ENCODE measurements at regions not wholly inside any gene's neighbourhood (a gene's known extent, or its start where the extent isn't known, plus 50 kb on each side); places are given as distances from the start of the nearest gene placed in this dataset.
A peak's percentile ranks its signal among the peaks of the same experiment; 100 is the strongest.

DNA sequence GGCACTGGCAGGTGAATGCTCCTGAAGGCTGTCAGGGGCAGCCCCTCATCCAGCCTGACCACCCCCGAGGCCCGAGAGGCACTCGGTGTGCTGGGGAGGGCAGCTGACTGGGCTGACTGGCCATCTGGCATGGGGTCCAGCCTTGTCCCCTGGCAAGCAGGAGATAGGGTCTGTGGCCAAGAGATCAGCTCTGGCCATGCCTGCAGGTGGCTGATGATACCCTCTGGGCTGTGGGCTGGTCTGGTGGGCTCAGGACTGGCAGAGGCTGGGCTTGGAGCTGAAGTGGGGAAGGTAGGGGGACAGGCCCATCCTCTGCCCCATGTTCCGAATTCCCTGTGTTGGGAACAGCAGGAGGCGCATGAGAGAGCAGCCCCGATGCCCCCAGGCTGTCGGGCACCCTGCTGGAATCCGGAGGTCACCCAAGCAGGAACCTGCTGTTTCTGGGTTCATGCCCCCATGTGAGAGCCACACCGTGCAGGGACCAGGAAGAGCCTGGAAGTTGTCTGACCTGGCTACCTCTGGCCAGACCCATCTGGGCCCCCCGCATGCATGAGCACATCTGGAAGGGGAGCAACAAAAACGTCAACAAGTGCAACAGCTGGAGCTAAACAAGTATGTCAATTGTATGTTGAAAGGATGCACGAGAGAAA, 527.0 kb downstream of the TBC1D22A start:
- Histone ChIP-seq H3K4me3 (ENCODE audit: low read depth, low read length) (no peak overlapping the region), H3K4me1 (ENCODE audit: control insufficient read depth, insufficient read depth, low read length) (no peaks in the 10 kb centered on the region), H3K27ac (ENCODE audit: extremely low read depth, low read depth, low read length) (no peak overlapping the region), H3K9me3 (ENCODE audit: control insufficient read depth, insufficient read depth, low read depth, low read length) (no peaks in the 10 kb centered on the region), H3K36me3 (ENCODE audit: control insufficient read depth in 2 of 2, insufficient read depth in 1 of 2, low read length in 2 of 2) (no peaks in the 10 kb centered on the region)
- TF ChIP-seq ZNF157 (tag by site-specific recombination; IDR thresholded peaks at IDR 0.05), result no peak
- peak; percentile 28; the same call in 1 of the 2 replicates for TF ChIP-seq ZIC2 (tag by site-specific recombination; IDR thresholded peaks at IDR 0.05)
- TF ChIP-seq ZNF510 (tag by site-specific recombination; IDR thresholded peaks at IDR 0.05; ENCODE audit: insufficient replicate concordance), result no peak
- CTCF ChIA-PET, result no interaction called here
- POLR2A ChIA-PET, result no interaction called here

DNA sequence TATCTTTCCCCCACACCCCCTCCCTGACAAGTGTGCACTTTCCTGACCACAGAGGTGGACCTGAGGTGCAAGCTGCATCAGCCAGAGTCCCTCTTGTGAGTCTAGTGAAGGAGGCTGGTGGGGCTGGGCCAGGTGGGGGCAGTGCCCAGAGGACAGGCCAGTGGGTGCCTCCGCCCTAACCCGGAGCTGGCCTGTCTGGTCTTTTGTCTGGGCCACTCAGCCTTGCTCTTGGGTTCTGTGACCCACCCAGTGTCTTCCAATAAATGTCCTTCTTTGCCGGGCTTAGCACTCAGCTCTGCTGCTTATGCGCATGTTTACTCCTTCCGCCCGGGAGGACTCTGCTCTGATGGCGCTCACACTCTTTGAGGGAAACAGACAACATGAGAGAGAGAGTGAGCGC, 526.2 kb downstream of the TBC1D22A start:
- no peaks in the 10 kb centered on the region for H3K4me1 ChIP-seq (ENCODE audit: control insufficient read depth, insufficient read depth, low read length)
- TF ChIP-seq BCL11B (tag by site-specific recombination; IDR thresholded peaks at IDR 0.05; ENCODE audit: low read depth) (no peak), ZNF221 (tag by site-specific recombination; IDR thresholded peaks at IDR 0.05; ENCODE audit: borderline replicate concordance) (no peak), ZNF600 (tag by site-specific recombination; IDR thresholded peaks at IDR 0.05) (no peak), REPIN1 (tag by site-specific recombination; IDR thresholded peaks at IDR 0.05; ENCODE audit: low read depth) (no peak), SCRT2 (tag by site-specific recombination; IDR thresholded peaks at IDR 0.05) (no peak), ZNF23 (tag by site-specific recombination; IDR thresholded peaks at IDR 0.05; ENCODE audit: borderline replicate concordance) (no peak), IKZF3 (tag by site-specific recombination; IDR thresholded peaks at IDR 0.05) (no peak)
- no peak overlapping the region for H3K4me3 ChIP-seq (ENCODE audit: low read depth, low read length)
- ChIA-PET CTCF (no interaction called here), POLR2A (no interaction called here)
- no peaks in the 10 kb centered on the region for H3K9me3 ChIP-seq (ENCODE audit: control insufficient read depth, insufficient read depth, low read depth, low read length)
- no peak overlapping the region for H3K27ac ChIP-seq (ENCODE audit: extremely low read depth, low read depth, low read length)
- no peaks in the 10 kb centered on the region for H3K36me3 ChIP-seq (ENCODE audit: control insufficient read depth in 2 of 2, insufficient read depth in 1 of 2, low read length in 2 of 2)

DNA sequence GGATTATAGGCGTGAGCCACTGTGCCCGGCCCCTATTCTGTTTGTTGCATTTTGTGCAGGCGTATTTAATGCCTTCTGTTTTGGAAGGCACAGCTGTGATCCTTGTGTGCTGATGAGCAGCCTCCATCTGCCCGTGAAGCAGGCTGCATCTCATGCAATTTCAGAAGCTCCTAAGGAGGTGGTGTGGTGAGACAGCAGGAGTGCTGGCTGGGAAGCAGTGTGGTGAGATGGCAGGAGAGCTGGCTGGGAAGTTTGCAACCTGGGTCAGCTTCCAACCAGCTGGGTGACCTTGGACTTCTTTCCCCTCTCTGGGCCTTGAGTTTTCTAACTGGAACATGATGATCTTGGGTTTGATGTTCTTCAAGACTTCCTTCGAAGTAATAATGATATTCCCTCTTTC, 525.1 kb downstream of the TBC1D22A start:
- no peaks in the 10 kb centered on the region for H3K9me3 ChIP-seq (ENCODE audit: control insufficient read depth, insufficient read depth, low read depth, low read length)
- ChIA-PET POLR2A (no interaction called here), CTCF (no interaction called here)

DNA sequence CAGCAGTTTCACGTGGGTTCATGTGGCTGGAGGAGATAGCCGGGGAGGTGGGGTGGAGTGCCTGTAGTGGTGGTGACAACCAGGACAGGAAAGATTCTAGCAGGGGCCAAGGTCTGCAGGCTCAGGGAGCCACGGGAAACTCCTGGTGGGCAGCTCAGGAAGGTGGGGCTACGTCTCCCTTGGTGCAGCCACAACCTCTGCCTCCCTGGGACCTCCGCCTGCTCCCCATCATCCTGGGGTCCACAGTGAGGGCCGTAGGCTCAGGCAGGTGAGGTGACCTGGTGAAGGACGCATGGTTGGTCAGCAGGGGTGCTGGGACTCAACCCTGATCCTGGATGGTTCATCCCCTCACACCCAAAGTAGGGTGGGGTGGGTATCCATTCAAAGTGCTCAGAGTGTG, 524.1 kb downstream of the TBC1D22A start:
- no peak for TF ChIP-seq ZNF140 (tag by site-specific recombination; IDR thresholded peaks at IDR 0.05)
- no peak for TF ChIP-seq ZNF16 (tag by site-specific recombination; IDR thresholded peaks at IDR 0.05; ENCODE audit: low read depth)
- TF ChIP-seq ZNF23 (tag by site-specific recombination; IDR thresholded peaks at IDR 0.05; ENCODE audit: borderline replicate concordance), result no peak
- TF ChIP-seq, protein P1, sequence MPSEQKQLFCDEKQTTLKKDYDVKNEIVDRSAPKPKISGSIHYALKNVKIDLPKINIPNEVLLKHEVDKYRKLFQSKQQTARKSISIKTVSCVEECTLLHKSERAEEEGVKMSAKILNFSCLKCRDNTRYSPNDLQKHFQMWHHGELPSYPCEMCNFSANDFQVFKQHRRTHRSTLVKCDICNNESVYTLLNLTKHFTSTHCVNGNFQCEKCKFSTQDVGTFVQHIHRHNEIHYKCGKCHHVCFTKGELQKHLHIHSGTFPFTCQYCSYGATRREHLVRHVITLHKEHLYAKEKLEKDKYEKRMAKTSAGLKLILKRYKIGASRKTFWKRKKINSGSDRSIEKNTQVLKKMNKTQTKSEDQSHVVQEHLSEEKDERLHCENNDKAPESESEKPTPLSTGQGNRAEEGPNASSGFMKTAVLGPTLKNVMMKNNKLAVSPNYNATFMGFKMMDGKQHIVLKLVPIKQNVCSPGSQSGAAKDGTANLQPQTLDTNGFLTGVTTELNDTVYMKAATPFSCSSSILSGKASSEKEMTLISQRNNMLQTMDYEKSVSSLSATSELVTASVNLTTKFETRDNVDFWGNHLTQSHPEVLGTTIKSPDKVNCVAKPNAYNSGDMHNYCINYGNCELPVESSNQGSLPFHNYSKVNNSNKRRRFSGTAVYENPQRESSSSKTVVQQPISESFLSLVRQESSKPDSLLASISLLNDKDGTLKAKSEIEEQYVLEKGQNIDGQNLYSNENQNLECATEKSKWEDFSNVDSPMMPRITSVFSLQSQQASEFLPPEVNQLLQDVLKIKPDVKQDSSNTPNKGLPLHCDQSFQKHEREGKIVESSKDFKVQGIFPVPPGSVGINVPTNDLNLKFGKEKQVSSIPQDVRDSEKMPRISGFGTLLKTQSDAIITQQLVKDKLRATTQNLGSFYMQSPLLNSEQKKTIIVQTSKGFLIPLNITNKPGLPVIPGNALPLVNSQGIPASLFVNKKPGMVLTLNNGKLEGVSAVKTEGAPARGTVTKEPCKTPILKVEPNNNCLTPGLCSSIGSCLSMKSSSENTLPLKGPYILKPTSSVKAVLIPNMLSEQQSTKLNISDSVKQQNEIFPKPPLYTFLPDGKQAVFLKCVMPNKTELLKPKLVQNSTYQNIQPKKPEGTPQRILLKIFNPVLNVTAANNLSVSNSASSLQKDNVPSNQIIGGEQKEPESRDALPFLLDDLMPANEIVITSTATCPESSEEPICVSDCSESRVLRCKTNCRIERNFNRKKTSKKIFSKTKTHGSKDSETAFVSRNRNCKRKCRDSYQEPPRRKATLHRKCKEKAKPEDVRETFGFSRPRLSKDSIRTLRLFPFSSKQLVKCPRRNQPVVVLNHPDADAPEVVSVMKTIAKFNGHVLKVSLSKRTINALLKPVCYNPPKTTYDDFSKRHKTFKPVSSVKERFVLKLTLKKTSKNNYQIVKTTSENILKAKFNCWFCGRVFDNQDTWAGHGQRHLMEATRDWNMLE (tag by site-specific recombination; conservative IDR thresholded peaks at IDR 0.05; ENCODE audit: low read depth), result no peak
- TF ChIP-seq ZNF558 (tag by site-specific recombination; IDR thresholded peaks at IDR 0.05), result no peak
- TF ChIP-seq REPIN1 (tag by site-specific recombination; IDR thresholded peaks at IDR 0.05; ENCODE audit: low read depth), result no peak
- TF ChIP-seq YY1 (tag by site-specific recombination; IDR thresholded peaks at IDR 0.05), result no peak
- no peak for TF ChIP-seq ZNF132 (tag by site-specific recombination; IDR thresholded peaks at IDR 0.05; ENCODE audit: borderline replicate concordance)
- TF ChIP-seq ZNF544 (tag by site-specific recombination; IDR thresholded peaks at IDR 0.05), result no peak
- no peak for TF ChIP-seq ZNF785 (tag by site-specific recombination; IDR thresholded peaks at IDR 0.05)
- H3K4me1 ChIP-seq (ENCODE audit: control insufficient read depth, insufficient read depth, low read length), result no peaks in the 10 kb centered on the region
- H3K36me3 ChIP-seq (ENCODE audit: control insufficient read depth in 2 of 2, insufficient read depth in 1 of 2, low read length in 2 of 2), result no peaks in the 10 kb centered on the region
- no peaks in the 10 kb centered on the region for H3K9me3 ChIP-seq (ENCODE audit: control insufficient read depth, insufficient read depth, low read depth, low read length)
- no peak overlapping the region for H3K27ac ChIP-seq (ENCODE audit: extremely low read depth, low read depth, low read length)
- H3K4me3 ChIP-seq (ENCODE audit: low read depth, low read length), result no peak overlapping the region
- CTCF ChIA-PET, result interaction anchor here (0.5 kb wide), 1 partner anchor 522 kb away, joined by 3 read pairs; no protein-coding TSS in a partner anchor
- POLR2A ChIA-PET, result no interaction called here

More for the DNA sequence above, 525.1 kb downstream of the TBC1D22A start:
- Histone ChIP-seq H3K27ac (ENCODE audit: extremely low read depth, low read depth, low read length) (no peak overlapping the region), H3K4me1 (ENCODE audit: control insufficient read depth, insufficient read depth, low read length) (no peaks in the 10 kb centered on the region), H3K4me3 (ENCODE audit: low read depth, low read length) (no peak overlapping the region), H3K36me3 (ENCODE audit: control insufficient read depth in 2 of 2, insufficient read depth in 1 of 2, low read length in 2 of 2) (no peaks in the 10 kb centered on the region)
- TF ChIP-seq KLF16 (tag by site-specific recombination; IDR thresholded peaks at IDR 0.05) (no peak), ZNF555 (tag by site-specific recombination; conservative IDR thresholded peaks at IDR 0.05) (no peak), ZNF324 (tag by site-specific recombination; IDR thresholded peaks at IDR 0.05) (no peak), ZIC2 (tag by site-specific recombination; IDR thresholded peaks at IDR 0.05) (no peak)
